OCI-LY3 (cell line): ENCODE measurements at regions not wholly inside any gene's neighbourhood (a gene's known extent, or its start where the extent isn't known, plus 50 kb on each side); places are given as distances from the start of the nearest gene placed in this dataset.

Experiments
- H2AFZ ChIP-seq: fragments of 200-600, 300-600 bp; shearing (Covaris generic); 2 replicates; pipeline ENCODE4 v1.6.0; 2014; ENCODE audit warnings: antibody characterized with exemption, low read depth, low read length
- H3K27ac ChIP-seq: fragments of 200-600, 300-600 bp; sonication (generic); 2 replicates; pipeline ENCODE4 v1.5.1; 2014; ENCODE audit warnings: mild to moderate bottlenecking, low read length, moderate library complexity, mixed read lengths
- H3K27me3 ChIP-seq: fragments of 200-600, 300-600 bp; sonication (generic); 2 replicates; pipeline ENCODE4 v1.6.1; 2014; ENCODE audit warnings: low read depth, low read length, mixed read lengths
- H3K36me3 ChIP-seq: fragments of 200-600, 300-600 bp; sonication (generic); replicated peaks from 2 replicates; pipeline ENCODE3; 2014; ENCODE audit warnings: low read depth, low read length, mixed read lengths
- H3K4me1 ChIP-seq: fragments of 300-600, 200-600 bp; sonication (generic); 2 replicates; pipeline ENCODE4 v1.6.1; 2014; ENCODE audit warnings: low read length, mixed read lengths
- H3K4me2 ChIP-seq: fragments of 200-600, 300-600 bp; sonication (generic); 2 replicates; pipeline ENCODE4 v1.6.1; 2014; ENCODE audit warnings: low read length, mixed read lengths
- H3K4me3 ChIP-seq: fragments of 300-600, 200-600 bp; sonication (generic); 2 replicates; pipeline ENCODE4 v1.5.1; 2014; ENCODE audit warnings: antibody characterized with exemption, mild to moderate bottlenecking, low read length, moderate library complexity
- H3K79me2 ChIP-seq: fragments of 300-600, 200-600 bp; shearing (Covaris generic); 2 replicates; pipeline ENCODE4 v1.6.1; 2014; ENCODE audit warnings: mild to moderate bottlenecking, low read length, mixed read lengths
- H3K9ac ChIP-seq: fragments of 300-600, 200-600 bp; shearing (Covaris generic); 2 replicates; pipeline ENCODE4 v1.6.0; 2014; ENCODE audit warnings: mild to moderate bottlenecking, low read length, moderate library complexity
- H3K9me3 ChIP-seq: fragments of 200-600, 300-600 bp; shearing (Covaris generic); 2 replicates; pipeline ENCODE4 v1.6.1; 2014; ENCODE audit warnings: low read length, mixed read lengths; ENCODE audit not compliant: insufficient read depth
- H4K20me1 ChIP-seq: fragments of 200-600, 300-600 bp; sonication (generic); 2 replicates; pipeline ENCODE4 v1.6.1; 2016; ENCODE audit warnings: low read length, mixed read lengths; ENCODE audit not compliant: insufficient read depth
- EZH2phosphoT487 ChIP-seq: fragments of 200-600 bp; shearing (Covaris generic); IDR thresholded peaks from 2 replicates; pipeline ENCODE4 v1.6.1; 2018; ENCODE audit warnings: antibody characterized with exemption, mixed run types, low read depth
- TF ChIP-seq, protein P1 (sequence below): fragments of 200-600, 300-600 bp; sonication (generic); IDR thresholded peaks from 2 replicates; pipeline ENCODE4 v1.5.1; 2014; ENCODE audit warnings: antibody characterized with exemption, low read length, low read depth

DNA sequence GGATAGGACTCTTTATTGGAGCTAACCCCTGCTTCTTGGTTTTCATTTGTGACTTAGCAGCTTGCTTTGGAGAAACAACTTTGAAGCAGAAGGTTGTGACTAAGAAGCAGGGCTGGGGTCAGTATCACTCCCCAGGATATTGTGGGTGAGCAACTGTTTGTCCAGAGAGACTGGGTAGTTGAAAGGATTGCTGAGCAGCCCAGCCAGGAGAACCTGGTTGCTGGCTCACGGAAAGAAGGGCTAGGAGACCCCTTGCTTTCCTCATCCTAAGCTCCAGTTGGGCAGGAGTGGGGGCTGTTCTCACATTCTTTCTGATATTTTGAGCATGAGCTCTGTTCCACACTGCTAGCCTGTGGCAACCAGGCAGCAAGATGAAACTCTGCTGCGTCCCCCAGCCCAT, 151.2 kb downstream of the CBLN1 start:
- Histone ChIP-seq H2AFZ (no peak overlapping the region), H3K4me1 (no peaks in the 10 kb centered on the region), H3K27me3 (peaks cover 5% of the 10 kb centered on the region; the same call in 1 of the 2 replicates), H3K9ac (no peak overlapping the region), H3K4me2 (no peak overlapping the region), H3K27ac (no peak overlapping the region), H3K79me2 (no peaks in the 10 kb centered on the region), H3K4me3 (no peak overlapping the region), H3K36me3 (no peaks in the 10 kb centered on the region), H3K9me3 (no peaks in the 10 kb centered on the region), H4K20me1 (no peaks in the 10 kb centered on the region)
- TF ChIP-seq, protein P1, sequence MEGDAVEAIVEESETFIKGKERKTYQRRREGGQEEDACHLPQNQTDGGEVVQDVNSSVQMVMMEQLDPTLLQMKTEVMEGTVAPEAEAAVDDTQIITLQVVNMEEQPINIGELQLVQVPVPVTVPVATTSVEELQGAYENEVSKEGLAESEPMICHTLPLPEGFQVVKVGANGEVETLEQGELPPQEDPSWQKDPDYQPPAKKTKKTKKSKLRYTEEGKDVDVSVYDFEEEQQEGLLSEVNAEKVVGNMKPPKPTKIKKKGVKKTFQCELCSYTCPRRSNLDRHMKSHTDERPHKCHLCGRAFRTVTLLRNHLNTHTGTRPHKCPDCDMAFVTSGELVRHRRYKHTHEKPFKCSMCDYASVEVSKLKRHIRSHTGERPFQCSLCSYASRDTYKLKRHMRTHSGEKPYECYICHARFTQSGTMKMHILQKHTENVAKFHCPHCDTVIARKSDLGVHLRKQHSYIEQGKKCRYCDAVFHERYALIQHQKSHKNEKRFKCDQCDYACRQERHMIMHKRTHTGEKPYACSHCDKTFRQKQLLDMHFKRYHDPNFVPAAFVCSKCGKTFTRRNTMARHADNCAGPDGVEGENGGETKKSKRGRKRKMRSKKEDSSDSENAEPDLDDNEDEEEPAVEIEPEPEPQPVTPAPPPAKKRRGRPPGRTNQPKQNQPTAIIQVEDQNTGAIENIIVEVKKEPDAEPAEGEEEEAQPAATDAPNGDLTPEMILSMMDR, result no peak
- TF ChIP-seq EZH2phosphoT487, result no peak

DNA sequence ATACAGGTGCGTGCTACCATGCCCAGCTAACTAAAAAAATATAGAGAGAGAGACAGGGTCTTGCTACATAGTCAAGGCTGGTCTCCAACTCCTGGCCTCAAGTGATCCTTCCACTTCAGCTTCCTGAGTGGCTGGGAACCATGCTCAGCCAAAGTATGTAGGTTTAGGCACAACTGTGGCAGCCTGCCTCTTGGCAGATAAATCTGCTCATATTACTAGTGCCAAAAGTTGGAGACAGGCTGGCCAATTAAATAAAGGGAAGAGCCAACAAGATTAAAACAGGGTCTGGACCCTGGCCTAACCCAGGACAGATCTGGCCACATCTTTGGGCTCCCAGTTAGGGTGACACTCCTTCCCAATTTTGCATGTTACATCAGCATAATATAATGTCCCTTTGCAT, 151.7 kb downstream of the CBLN1 start:
- TF ChIP-seq, protein P1, result no peak
- TF ChIP-seq EZH2phosphoT487, result no peak
- Histone ChIP-seq H3K36me3 (no peaks in the 10 kb centered on the region), H3K9me3 (no peaks in the 10 kb centered on the region), H2AFZ (no peak overlapping the region), H3K9ac (no peak overlapping the region), H3K4me3 (no peak overlapping the region), H3K27ac (no peak overlapping the region), H3K79me2 (no peaks in the 10 kb centered on the region), H3K27me3 (peaks cover 5% of the 10 kb centered on the region; the same call in 1 of the 2 replicates), H4K20me1 (no peaks in the 10 kb centered on the region), H3K4me1 (no peaks in the 10 kb centered on the region), H3K4me2 (no peak overlapping the region)

DNA sequence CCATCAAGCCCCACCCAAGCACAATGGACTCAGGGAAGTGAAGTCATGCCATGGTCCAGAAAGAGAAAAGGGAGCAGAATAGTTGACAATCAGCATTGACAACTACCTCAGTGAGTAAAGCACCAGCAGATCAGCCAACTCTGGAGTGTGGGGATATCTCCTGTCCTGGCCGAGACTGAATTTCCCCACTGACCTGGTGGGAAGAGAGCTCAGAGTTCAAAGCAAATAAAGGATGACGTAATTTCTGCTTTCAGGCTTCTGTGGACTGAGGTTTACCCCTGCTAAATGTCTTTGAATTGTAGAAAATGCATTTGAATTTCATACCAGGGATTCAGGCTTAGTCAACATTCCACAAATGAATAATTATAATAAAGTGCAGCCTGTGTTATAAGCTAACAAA, 152.9 kb downstream of the CBLN1 start:
- no peak for TF ChIP-seq EZH2phosphoT487
- TF ChIP-seq, protein P1, result no peak

DNA sequence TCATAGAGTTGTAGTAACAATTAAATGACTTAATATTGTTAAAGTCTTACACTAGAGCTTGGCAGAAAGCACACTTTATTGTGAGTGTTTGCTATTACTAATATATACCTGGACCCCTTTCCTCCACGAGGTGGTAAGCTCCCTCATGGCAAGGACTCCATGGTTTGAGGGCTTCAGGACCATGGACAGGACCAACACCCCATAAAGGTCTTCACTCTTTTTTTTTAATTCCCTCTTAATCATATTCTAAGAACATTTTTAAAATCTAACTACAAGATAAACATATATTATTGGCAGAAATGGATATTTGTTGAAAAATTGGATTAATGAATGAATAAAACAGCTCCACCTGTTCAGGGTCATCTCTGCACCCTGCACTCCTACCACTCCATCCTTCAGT, 154.5 kb downstream of the CBLN1 start:
- Histone ChIP-seq H3K4me2 (no peak overlapping the region), H3K9ac (no peak overlapping the region), H4K20me1 (no peaks in the 10 kb centered on the region), H3K27ac (no peak overlapping the region), H3K79me2 (no peaks in the 10 kb centered on the region), H3K4me1 (no peaks in the 10 kb centered on the region), H2AFZ (no peak overlapping the region), H3K4me3 (no peak overlapping the region), H3K36me3 (no peaks in the 10 kb centered on the region), H3K27me3 (no peaks in the 10 kb centered on the region), H3K9me3 (no peaks in the 10 kb centered on the region)
- TF ChIP-seq, protein P1, result no peak
- no peak for TF ChIP-seq EZH2phosphoT487

More for the DNA sequence above, 152.9 kb downstream of the CBLN1 start:
- no peak overlapping the region for H3K27ac ChIP-seq
- no peak overlapping the region for H3K4me2 ChIP-seq
- H4K20me1 ChIP-seq, result no peaks in the 10 kb centered on the region
- H3K27me3 ChIP-seq, result peaks cover 5% of the 10 kb centered on the region; the same call in 1 of the 2 replicates
- H3K4me1 ChIP-seq, result no peaks in the 10 kb centered on the region
- H2AFZ ChIP-seq, result no peak overlapping the region
- H3K79me2 ChIP-seq, result no peaks in the 10 kb centered on the region
- H3K9ac ChIP-seq, result no peak overlapping the region
- no peaks in the 10 kb centered on the region for H3K36me3 ChIP-seq
- no peak overlapping the region for H3K4me3 ChIP-seq
- H3K9me3 ChIP-seq, result no peaks in the 10 kb centered on the region
